ENCODE measurements at regions not wholly inside any gene's neighbourhood (a gene's known extent, or its start where the extent isn't known, plus 50 kb on each side); places are given as distances from the start of the nearest gene placed in this dataset.

GRCh38 chr5:153136910-153137614, 353.4 kb upstream of the GRIA1 start:
- TF ChIP-seq CTCF (IDR thresholded peaks at IDR 0.05; ENCODE audit: extremely low read depth, missing control alignments): no peak
- no peak for DNase-seq (ENCODE audit: low spot score)

- peak; percentile 67 for TF ChIP-seq CTCF (IDR thresholded peaks at IDR 0.05; ENCODE audit: extremely low read depth, missing control alignments)
- DNase-seq (ENCODE audit: low spot score): peak; percentile 8
Observed at GRCh38 chr5:153147891-153148623, 342.4 kb upstream of the GRIA1 start.

- DNase-seq (ENCODE audit: low spot score): no peak
- TF ChIP-seq CTCF (IDR thresholded peaks at IDR 0.05; ENCODE audit: extremely low read depth, missing control alignments): no peak
Observed at GRCh38 chr5:153148624-153148976, 341.9 kb upstream of the GRIA1 start.

- TF ChIP-seq CTCF (IDR thresholded peaks at IDR 0.05; ENCODE audit: extremely low read depth, missing control alignments): no peak
- DNase-seq (ENCODE audit: low spot score): no peak
Observed at GRCh38 chr5:153151558-153151957, 338.9 kb upstream of the GRIA1 start.

- DNase-seq (ENCODE audit: low spot score): no peak
- no peak for TF ChIP-seq CTCF (IDR thresholded peaks at IDR 0.05; ENCODE audit: extremely low read depth, missing control alignments)
Observed at GRCh38 chr5:153153086-153153485, 337.4 kb upstream of the GRIA1 start.

GRCh38 chr5:153157156-153157555, 333.3 kb upstream of the GRIA1 start:
- TF ChIP-seq CTCF (IDR thresholded peaks at IDR 0.05; ENCODE audit: extremely low read depth, missing control alignments): no peak
- no peak for DNase-seq (ENCODE audit: low spot score)

GRCh38 chr5:153158608-153159007, 331.9 kb upstream of the GRIA1 start:
- TF ChIP-seq CTCF (IDR thresholded peaks at IDR 0.05; ENCODE audit: extremely low read depth, missing control alignments): no peak
- no peak for DNase-seq (ENCODE audit: low spot score)

All from GM20000 (cell line).